ENCODE measurements at regions not wholly inside any gene's neighbourhood (a gene's known extent, or its start where the extent isn't known, plus 50 kb on each side); places are given as distances from the start of the nearest gene placed in this dataset.

- DNase-seq (ENCODE audit: low read depth), result no peak
- no peak for TF ChIP-seq CTCF (conservative IDR thresholded peaks at IDR 0.05; ENCODE audit: control insufficient read depth, insufficient read depth, low read depth, low read length)
- H3K4me3 ChIP-seq (ENCODE audit: control insufficient read depth, low read depth, low read length), result no peak overlapping the region
These were observed 983.0 kb upstream of the WWC1 start for GRCh38 chr5:167308466-167308865.

- TF ChIP-seq CTCF (conservative IDR thresholded peaks at IDR 0.05; ENCODE audit: control insufficient read depth, insufficient read depth, low read depth, low read length), result no peak
- DNase-seq (ENCODE audit: low read depth), result no peak
- no peak overlapping the region for H3K4me3 ChIP-seq (ENCODE audit: control insufficient read depth, low read depth, low read length)
These were observed 981.4 kb upstream of the WWC1 start for GRCh38 chr5:167309941-167310517.

- no peak overlapping the region for H3K4me3 ChIP-seq (ENCODE audit: control insufficient read depth, low read depth, low read length)
- TF ChIP-seq CTCF (conservative IDR thresholded peaks at IDR 0.05; ENCODE audit: control insufficient read depth, insufficient read depth, low read depth, low read length), result no peak
- no peak for DNase-seq (ENCODE audit: low read depth)
These were observed 980.1 kb upstream of the WWC1 start for GRCh38 chr5:167311340-167311739.

- TF ChIP-seq CTCF (conservative IDR thresholded peaks at IDR 0.05; ENCODE audit: control insufficient read depth, insufficient read depth, low read depth, low read length), result no peak
- no peak for DNase-seq (ENCODE audit: low read depth)
- H3K4me3 ChIP-seq (ENCODE audit: control insufficient read depth, low read depth, low read length), result no peak overlapping the region
These were observed 979.2 kb upstream of the WWC1 start for GRCh38 chr5:167312225-167312624.

GRCh38 chr5:167315762-167316161 lies 975.7 kb upstream of the WWC1 start:
- DNase-seq (ENCODE audit: low read depth), result no peak
- TF ChIP-seq CTCF (conservative IDR thresholded peaks at IDR 0.05; ENCODE audit: control insufficient read depth, insufficient read depth, low read depth, low read length), result no peak
- no peak overlapping the region for H3K4me3 ChIP-seq (ENCODE audit: control insufficient read depth, low read depth, low read length)

- no peak overlapping the region for H3K4me3 ChIP-seq (ENCODE audit: control insufficient read depth, low read depth, low read length)
- no peak for DNase-seq (ENCODE audit: low read depth)
- TF ChIP-seq CTCF (conservative IDR thresholded peaks at IDR 0.05; ENCODE audit: control insufficient read depth, insufficient read depth, low read depth, low read length), result no peak
These were observed 973.6 kb upstream of the WWC1 start for GRCh38 chr5:167317884-167318283.

- no peak for TF ChIP-seq CTCF (conservative IDR thresholded peaks at IDR 0.05; ENCODE audit: control insufficient read depth, insufficient read depth, low read depth, low read length)
- no peak for DNase-seq (ENCODE audit: low read depth)
- H3K4me3 ChIP-seq (ENCODE audit: control insufficient read depth, low read depth, low read length), result no peak overlapping the region
These were observed 972.2 kb upstream of the WWC1 start for GRCh38 chr5:167319243-167319642.
